HCT116 (cell line): ENCODE measurements at regions not wholly inside any gene's neighbourhood (a gene's known extent, or its start where the extent isn't known, plus 50 kb on each side); places are given as distances from the start of the nearest gene placed in this dataset.

Source experiments
- ATAC-seq: fragments of 200-7000 bp; cut with Tn5 transposase; 2 replicates; pipeline ENCODE4 v1.9.1; 2020; ENCODE audit warnings: mild to moderate bottlenecking, moderate library complexity
- BruUV-seq: library from RNA; stranded (reverse); fragments of 400-500 nt; replicated peaks from 2 replicates; lab custom pipeline; 2021; lab: Mats Ljungman, UMichigan
- CTCF ChIA-PET: fragments of 300-600 bp; sonication (Branson Sonifier 250); formaldehyde crosslinking; loops from one replicate; lab custom pipeline; 2021; ENCODE audit warnings: antibody characterized with exemption; lab: Charles Lee
- POLR2A ChIA-PET: fragments of 300-600, 350-600 bp; sonication (Branson Sonifier 250); formaldehyde crosslinking; loops from one replicate; lab custom pipeline; 2021; ENCODE audit warnings: antibody characterized with exemption; lab: Charles Lee
- RAD21 ChIA-PET, 2 experiments: fragments of 300-600 bp; sonication (Branson Sonifier 250); formaldehyde crosslinking; loops; one replicate each; lab custom pipeline; 2023; ENCODE audit warnings: low total read pairs in 2 of 2; ENCODE audit not compliant: uncharacterized antibody in 2 of 2, unreplicated experiment in 2 of 2, low non-redundant PET in 1 of 2; lab: Charles Lee
- DNase-seq: peaks from one replicate; pipeline ENCODE4 v3.0.0-alpha.2; 2010; ENCODE audit warnings: low read depth, low spot score
- H2AFZ ChIP-seq: fragments of 200-600 bp; shearing (Covaris generic), sonication (generic); 2 replicates; pipeline ENCODE4 v1.6.1; 2017; ENCODE audit warnings: low read depth, mixed run types, mixed read lengths, antibody characterized with exemption, low read length; ENCODE audit not compliant: poor library complexity, severe bottlenecking
- H3K27ac ChIP-seq: 2 replicates; pipeline ENCODE4 v1.5.1; 2012; ENCODE audit warnings: low read depth, low read length
- H3K27me3 ChIP-seq: fragments of 200-600 bp; sonication (generic); 2 replicates; pipeline ENCODE4 v1.6.1; 2016; ENCODE audit warnings: mixed run types, low read length, mixed read lengths; ENCODE audit not compliant: insufficient read depth
- H3K36me3 ChIP-seq, 2 experiments: fragments of 200-500 bp in 1 of 2; fragments of 200-600 bp in 1 of 2; sonication (Bioruptor generic) in 1 of 2; sonication (generic) in 1 of 2; 2 replicates each; pipeline versions ENCODE4 v1.5.1 to v1.6.1; 2014 to 2016; ENCODE audit warnings: low read length in 2 of 2, inconsistent platforms in 1 of 2, mixed read lengths in 1 of 2, mixed run types in 1 of 2; ENCODE audit not compliant: insufficient read depth in 2 of 2, control insufficient read depth in 1 of 2
- H3K4me1 ChIP-seq, 2 experiments: fragments of 200-600 bp in 1 of 2; sonication (generic) in 1 of 2; 2 replicates each; pipeline versions ENCODE4 v1.5.1 to v1.6.1; 2012 to 2017; ENCODE audit warnings: low read length in 2 of 2, inconsistent platforms in 1 of 2, mild to moderate bottlenecking in 1 of 2, mixed read lengths in 1 of 2, mixed run types in 1 of 2, moderate library complexity in 1 of 2; ENCODE audit not compliant: insufficient read depth in 2 of 2, control insufficient read depth in 1 of 2
- H3K4me2 ChIP-seq: fragments of 200-600 bp; sonication (generic); 2 replicates; pipeline ENCODE4 v1.6.1; 2017; ENCODE audit warnings: mixed run types, low read length, mixed read lengths
- H3K4me3 ChIP-seq, 2 experiments: fragments of 200-600 bp in 1 of 2; sonication (generic) in 1 of 2; replicated peaks in 1 of 2; 2 replicates each; pipeline ENCODE4 v1.5.1; 2011 to 2016; ENCODE audit warnings: low read length in 2 of 2, control low read depth in 1 of 2, low read depth in 1 of 2, mild to moderate bottlenecking in 1 of 2, mixed read lengths in 1 of 2, mixed run types in 1 of 2
- H3K79me2 ChIP-seq: fragments of 200-600 bp; sonication (generic); 2 replicates; pipeline ENCODE4 v1.6.1; 2017; ENCODE audit warnings: mild to moderate bottlenecking, mixed run types, low read length, moderate library complexity, mixed read lengths; ENCODE audit not compliant: insufficient read depth
- H3K9ac ChIP-seq: fragments of 200-600 bp; sonication (generic); 2 replicates; pipeline ENCODE4 v1.6.1; 2016; ENCODE audit warnings: low read length, mixed read lengths
- H3K9me2 ChIP-seq: fragments of 200-600 bp; sonication (generic), shearing (Covaris generic); 2 replicates; pipeline ENCODE4 v1.6.1; 2017; ENCODE audit warnings: mixed run types, mild to moderate bottlenecking, moderate library complexity; ENCODE audit not compliant: insufficient read depth
- H3K9me3 ChIP-seq, 2 experiments: fragments of 200-500 bp in 1 of 2; fragments of 200-600 bp in 1 of 2; sonication (Bioruptor generic) in 1 of 2; sonication (generic) in 1 of 2; 2 replicates each; pipeline ENCODE4 v1.6.1; 2014 to 2017; ENCODE audit warnings: low read length in 2 of 2, mixed read lengths in 2 of 2, inconsistent platforms in 1 of 2, low read depth in 1 of 2, mild to moderate bottlenecking in 1 of 2, mixed run types in 1 of 2, moderate library complexity in 1 of 2; ENCODE audit not compliant: control insufficient read depth in 1 of 2, insufficient read depth in 1 of 2
- H4K20me1 ChIP-seq: fragments of 200-600 bp; sonication (generic), shearing (Covaris generic); 2 replicates; pipeline ENCODE4 v1.6.1; 2017; ENCODE audit warnings: mixed run types, mild to moderate bottlenecking, moderate library complexity; ENCODE audit not compliant: insufficient read depth
- ELF1 ChIP-seq: IDR thresholded peaks from 2 replicates; pipeline ENCODE4 v1.6.1; 2012; ENCODE audit warnings: low read depth, borderline replicate concordance
- EZH2 ChIP-seq: fragments of 200-600 bp; sonication (generic); IDR thresholded peaks from 2 replicates; pipeline ENCODE4 v1.6.1; 2017; ENCODE audit warnings: antibody characterized with exemption, mixed run types
- EZH2phosphoT487 ChIP-seq: fragments of 200-600 bp; IDR thresholded peaks from 2 replicates; pipeline ENCODE4 v1.6.1; 2018; ENCODE audit warnings: antibody characterized with exemption, borderline replicate concordance
- JUND ChIP-seq: IDR thresholded peaks from 2 replicates; pipeline ENCODE4 v1.6.1; 2012
- POLR2A ChIP-seq: IDR thresholded peaks from 2 replicates; pipeline ENCODE4 v1.7.0; 2011; ENCODE audit warnings: borderline replicate concordance; ENCODE audit not compliant: insufficient read depth, insufficient read length; ENCODE audit errors: extremely low read depth
- POLR2AphosphoS5 ChIP-seq: IDR thresholded peaks from 2 replicates; pipeline ENCODE4 v1.6.1; 2011; ENCODE audit warnings: mild to moderate bottlenecking, low read depth, low read length, moderate library complexity
- SP1 ChIP-seq: IDR thresholded peaks from 2 replicates; pipeline ENCODE4 v1.6.1; 2012; ENCODE audit warnings: low read depth
- SRF ChIP-seq: IDR thresholded peaks from 2 replicates; pipeline ENCODE4 v1.6.1; 2012; ENCODE audit warnings: low read depth
- TCF7L2 ChIP-seq: IDR thresholded peaks from 2 replicates; pipeline ENCODE4 v1.7.0; 2011; ENCODE audit warnings: borderline replicate concordance, inconsistent platforms; ENCODE audit not compliant: insufficient read depth, insufficient read length; ENCODE audit errors: extremely low read depth
- ZFX ChIP-seq: fragments of 450-650 bp; IDR thresholded peaks from 2 replicates; pipeline ENCODE4 v1.6.1; 2017
- ZNF274 ChIP-seq: fragments of 200-500 bp; sonication (Bioruptor generic); IDR thresholded peaks from 2 replicates; pipeline ENCODE4 v1.6.1; 2014; ENCODE audit warnings: mild to moderate bottlenecking, low read depth, low read length, inconsistent platforms
- intact Hi-C: fragments of 100-400 bp; cut with micrococcal nuclease; formaldehyde crosslinking; loops from 2 replicates; pipeline ENCODE4 v1.10.0; 2022

GRCh38 chr10:30216821-30217220, 132.3 kb downstream of the MTPAP start:
- intact Hi-C loops = no loop called here
- CTCF ChIA-PET = no interaction called here

GRCh38 chr10:30215623-30216022, 133.5 kb downstream of the MTPAP start:
- Histone ChIP-seq H3K4me1 (no peaks in the 10 kb centered on the region), H2AFZ (no peak overlapping the region), H3K9ac (no peak overlapping the region), H4K20me1 (no peaks in the 10 kb centered on the region), H3K4me2 (no peak overlapping the region), H3K27me3 (no peaks in the 10 kb centered on the region; the same call in 1 of the 2 replicates), H3K79me2 (no peaks in the 10 kb centered on the region), H3K36me3 (no peaks in the 10 kb centered on the region), H3K4me3 (no peak overlapping the region), H3K9me3 (no peaks in the 10 kb centered on the region), H3K9me2 (no peaks in the 10 kb centered on the region), H3K27ac (no peak overlapping the region)
- BruUV-seq = no TSS peak
- ChIA-PET RAD21 (no interaction called here), CTCF (no interaction called here), POLR2A (no interaction called here)
- DNase-seq (no peak), ATAC-seq (no peak)
- intact Hi-C loops = no loop called here
- TF ChIP-seq ZNF274 (no peak), ELF1 (no peak), TCF7L2 (no peak), SP1 (no peak), JUND (no peak), EZH2phosphoT487 (no peak), EZH2 (no peak), ZFX (no peak)

More at GRCh38 chr10:30216821-30217220, 132.3 kb downstream of the MTPAP start:
- no peak overlapping the region for H3K4me2 ChIP-seq
- H3K9me2 ChIP-seq = no peaks in the 10 kb centered on the region
- no peaks in the 10 kb centered on the region; the same call in 1 of the 2 replicates for H3K27me3 ChIP-seq
- RAD21 ChIA-PET = no interaction called here
- ATAC-seq (no peak), DNase-seq (no peak)
- no peak overlapping the region for H3K9ac ChIP-seq
- no peak overlapping the region for H2AFZ ChIP-seq
- BruUV-seq = no TSS peak
- TF ChIP-seq POLR2A (no peak), ZFX (no peak), ELF1 (no peak), SP1 (no peak), SRF (no peak), POLR2AphosphoS5 (no peak), ZNF274 (no peak)
- TF ChIP-seq, all 23 proteins: peak for 0
- H3K9me3 ChIP-seq = no peaks in the 10 kb centered on the region
- POLR2A ChIA-PET = no interaction called here
- H3K27ac ChIP-seq = no peak overlapping the region
- H3K79me2 ChIP-seq = no peaks in the 10 kb centered on the region
- H3K36me3 ChIP-seq = no peaks in the 10 kb centered on the region
- H3K4me1 ChIP-seq = no peaks in the 10 kb centered on the region
- H4K20me1 ChIP-seq = no peaks in the 10 kb centered on the region
- H3K4me3 ChIP-seq = no peak overlapping the region
